GM23248 (cell line): ENCODE measurements at regions not wholly inside any gene's neighbourhood (a gene's known extent, or its start where the extent isn't known, plus 50 kb on each side); places are given as distances from the start of the nearest gene placed in this dataset.

Source experiments
- EZH2 ChIP-seq: fragments of 200-600 bp; sonication (generic); IDR thresholded peaks from 2 replicates; pipeline ENCODE4 v1.6.1; 2018; ENCODE audit warnings: antibody characterized with exemption, mild to moderate bottlenecking; ENCODE audit not compliant: insufficient read depth, poor library complexity, severe bottlenecking
- EZH2phosphoT487 ChIP-seq: fragments of 200-600 bp; sonication (generic); IDR thresholded peaks from 2 replicates; pipeline ENCODE4 v1.6.1; 2018; ENCODE audit warnings: antibody characterized with exemption, moderate library complexity, mild to moderate bottlenecking, low read depth; ENCODE audit not compliant: insufficient read depth

DNA sequence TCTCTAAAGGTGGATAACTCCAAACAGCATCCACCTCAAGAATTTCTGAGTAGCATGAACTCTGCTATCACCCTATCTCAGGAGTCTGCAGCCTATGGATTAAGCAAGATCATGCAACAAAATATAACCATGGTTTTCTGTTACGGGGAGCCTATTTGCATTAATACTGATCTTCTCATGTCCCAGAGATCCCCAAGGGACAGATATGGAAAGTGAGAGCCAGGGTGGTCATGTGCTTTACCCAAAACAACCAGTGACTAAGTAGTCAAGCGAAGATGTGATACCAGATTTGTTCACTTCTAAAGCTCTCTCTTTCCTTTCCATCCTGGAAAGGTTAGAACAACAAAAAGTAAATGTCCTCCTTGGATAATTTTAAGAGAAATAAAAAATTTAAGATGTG, 125.1 kb downstream of the PRRX1 start:
- no peak for TF ChIP-seq EZH2
- no peak for TF ChIP-seq EZH2phosphoT487
